Hepatocyte (in vitro differentiated cells): ENCODE measurements at regions not wholly inside any gene's neighbourhood (a gene's known extent, or its start where the extent isn't known, plus 50 kb on each side); places are given as distances from the start of the nearest gene placed in this dataset.

Experiments used
- CTCF ChIP-seq: fragments of 200-600 bp; sonication (generic); IDR thresholded peaks from 2 replicates; pipeline ENCODE4 v1.5.1; 2016; ENCODE audit warnings: antibody characterized with exemption, mild to moderate bottlenecking; ENCODE audit not compliant: poor library complexity
- EZH2phosphoT487 ChIP-seq: fragments of 200-600 bp; sonication (generic); IDR thresholded peaks from one replicate; pipeline ENCODE4 v1.6.1; 2018; ENCODE audit warnings: antibody characterized with exemption, mild to moderate bottlenecking, low read depth, moderate library complexity; ENCODE audit not compliant: unreplicated experiment, severe bottlenecking

GRCh38 chrX:108945883-108946523 is 209.6 kb upstream of the IRS4 start:
- TF ChIP-seq CTCF: no peak
- TF ChIP-seq EZH2phosphoT487: no peak
